ENCODE measurements at regions not wholly inside any gene's neighbourhood (a gene's known extent, or its start where the extent isn't known, plus 50 kb on each side); places are given as distances from the start of the nearest gene placed in this dataset.

GRCh38 chrX:123807835-123808416 is 51.9 kb upstream of the XIAP start:
- TF ChIP-seq POLR2A (IDR thresholded peaks at IDR 0.05), result no peak
- TF ChIP-seq EP300 (IDR thresholded peaks at IDR 0.05), result no peak
- TF ChIP-seq CTCF (IDR thresholded peaks at IDR 0.05), result no peak
- H3K4me3 ChIP-seq, result no peak overlapping the region
- no peaks in the 10 kb centered on the region for H3K4me1 ChIP-seq
- no peak for DNase-seq (ENCODE audit: low spot score in 2 of 2)
- H3K27me3 ChIP-seq, result no peaks in the 10 kb centered on the region
- no peaks in the 10 kb centered on the region for H3K36me3 ChIP-seq
- H3K27ac ChIP-seq, result no peak overlapping the region
- no peaks in the 10 kb centered on the region for H3K9me3 ChIP-seq
- 35 to 43% methylated on average over 3 of the region's 3 CpGs for WGBS, 2 donors

GRCh38 chrX:123809854-123810375 is 49.9 kb upstream of the XIAP start:
- 87 to 89% methylated on average over 5 of the region's 5 CpGs for WGBS, 2 donors
- Histone ChIP-seq H3K4me3 (no peak overlapping the region), H3K4me1 (no peaks in the 10 kb centered on the region), H3K27me3 (no peaks in the 10 kb centered on the region), H3K27ac (no peak overlapping the region), H3K9me3 (no peaks in the 10 kb centered on the region), H3K36me3 (no peaks in the 10 kb centered on the region)
- no peak for DNase-seq (ENCODE audit: low spot score in 2 of 2)
- TF ChIP-seq EP300 (IDR thresholded peaks at IDR 0.05) (no peak), POLR2A (IDR thresholded peaks at IDR 0.05) (no peak), CTCF (IDR thresholded peaks at IDR 0.05) (no peak)
